Progenitor cell of endocrine pancreas (in vitro differentiated cells): ENCODE measurements at regions not wholly inside any gene's neighbourhood (a gene's known extent, or its start where the extent isn't known, plus 50 kb on each side); places are given as distances from the start of the nearest gene placed in this dataset.

Experiments
- DNase-seq: peaks from one replicate; pipeline ENCODE4 v3.0.0; 2021; ENCODE audit warnings: low spot score; ENCODE audit not compliant: unreplicated experiment
- H3K27ac Mint-ChIP-seq: 2 replicates; pipeline ENCODE4 v1.8.0; 2021; ENCODE audit warnings: mild to moderate bottlenecking, moderate library complexity, mixed read lengths
- H3K27me3 Mint-ChIP-seq: 2 replicates; pipeline ENCODE4 v1.8.0; 2021; ENCODE audit warnings: mixed read lengths
- H3K36me3 Mint-ChIP-seq: 2 replicates; pipeline ENCODE4 v1.8.0; 2022; ENCODE audit warnings: mixed read lengths; ENCODE audit not compliant: insufficient read depth
- H3K4me1 Mint-ChIP-seq: 2 replicates; pipeline ENCODE4 v1.8.0; 2021; ENCODE audit warnings: low read depth, mixed read lengths
- H3K4me3 Mint-ChIP-seq: 2 replicates; pipeline ENCODE4 v1.8.0; 2021; ENCODE audit warnings: low read depth, mild to moderate bottlenecking, moderate library complexity, mixed read lengths
- H3K9me3 Mint-ChIP-seq: 2 replicates; pipeline ENCODE4 v1.8.0; 2021; ENCODE audit warnings: low read depth, mixed read lengths
- CTCF ChIP-seq: fragments of 200-600 bp; sonication (generic); IDR thresholded peaks from one replicate; pipeline ENCODE4 v1.5.0; 2021; ENCODE audit warnings: antibody characterized with exemption, mild to moderate bottlenecking; ENCODE audit not compliant: unreplicated experiment

GRCh38 chr5:138648841-138649240, 73.6 kb upstream of the HSPA9 start:
- Mint-ChIP-seq H3K36me3 (no peaks in the 10 kb centered on the region), H3K27ac (no peak overlapping the region), H3K9me3 (no peaks in the 10 kb centered on the region), H3K4me1 (peaks cover 2% of the 10 kb centered on the region), H3K27me3 (peaks cover 16% of the 10 kb centered on the region), H3K4me3 (no peak overlapping the region)
- no peak for TF ChIP-seq CTCF
- DNase-seq, result no peak

GRCh38 chr5:138647794-138648410, 72.7 kb upstream of the HSPA9 start:
- H3K9me3 Mint-ChIP-seq, result no peaks in the 10 kb centered on the region
- H3K4me3 Mint-ChIP-seq, result no peak overlapping the region
- TF ChIP-seq CTCF, result no peak
- no peaks in the 10 kb centered on the region for H3K36me3 Mint-ChIP-seq
- no peak for DNase-seq
- peaks cover 16% of the 10 kb centered on the region for H3K27me3 Mint-ChIP-seq
- no peak overlapping the region for H3K27ac Mint-ChIP-seq
- peaks cover 2% of the 10 kb centered on the region for H3K4me1 Mint-ChIP-seq

GRCh38 chr5:138647261-138647788, 72.1 kb upstream of the HSPA9 start:
- Mint-ChIP-seq H3K27me3 (peaks cover 16% of the 10 kb centered on the region), H3K36me3 (no peaks in the 10 kb centered on the region), H3K9me3 (no peaks in the 10 kb centered on the region), H3K4me3 (no peak overlapping the region), H3K4me1 (peaks cover 2% of the 10 kb centered on the region), H3K27ac (no peak overlapping the region)
- no peak for TF ChIP-seq CTCF
- no peak for DNase-seq

GRCh38 chr5:138646671-138647070, 71.5 kb upstream of the HSPA9 start:
- Mint-ChIP-seq H3K4me3 (no peak overlapping the region), H3K4me1 (peaks cover 1% of the 10 kb centered on the region), H3K27ac (no peak overlapping the region), H3K27me3 (peaks cover 15% of the 10 kb centered on the region), H3K9me3 (no peaks in the 10 kb centered on the region), H3K36me3 (no peaks in the 10 kb centered on the region)
- no peak for DNase-seq
- no peak for TF ChIP-seq CTCF

GRCh38 chr5:138645778-138646575, 70.8 kb upstream of the HSPA9 start:
- DNase-seq, result no peak
- H3K4me3 Mint-ChIP-seq, result no peak overlapping the region

More at GRCh38 chr5:138645778-138646575, 70.8 kb upstream of the HSPA9 start:
- Mint-ChIP-seq H3K27ac (no peak overlapping the region), H3K36me3 (no peaks in the 10 kb centered on the region), H3K4me1 (no peaks in the 10 kb centered on the region), H3K27me3 (peaks cover 12% of the 10 kb centered on the region), H3K9me3 (no peaks in the 10 kb centered on the region)
- TF ChIP-seq CTCF, result no peak
